GM12878 (cell line): ENCODE measurements at regions not wholly inside any gene's neighbourhood (a gene's known extent, or its start where the extent isn't known, plus 50 kb on each side); places are given as distances from the start of the nearest gene placed in this dataset.

Experiments
- FOXM1 ChIP-seq: IDR thresholded peaks from 2 replicates; pipeline ENCODE4 v1.6.1; 2012; ENCODE audit warnings: low read depth, mild to moderate bottlenecking, inconsistent platforms, low read length, moderate library complexity
- JUND ChIP-seq: IDR thresholded peaks from 2 replicates; pipeline ENCODE4 v1.6.1; 2012; ENCODE audit warnings: low read depth, mild to moderate bottlenecking, low read length, improper control_type of control experiment, moderate library complexity
- POLR2AphosphoS5 ChIP-seq: IDR thresholded peaks from 2 replicates; pipeline ENCODE4 v1.6.1; 2011; ENCODE audit warnings: mild to moderate bottlenecking, low read length, inconsistent platforms
- RAD21 ChIP-seq: IDR thresholded peaks from 2 replicates; pipeline ENCODE4 v1.6.1; 2011; ENCODE audit warnings: mild to moderate bottlenecking, low read depth, low read length, moderate library complexity; ENCODE audit not compliant: insufficient read depth

- no peak for TF ChIP-seq FOXM1
- no peak for TF ChIP-seq JUND
- TF ChIP-seq POLR2AphosphoS5, result no peak
- no peak for TF ChIP-seq RAD21
Measured at GRCh38 chr6:78631976-78632375, 235.4 kb upstream of the IRAK1BP1 start.
